ENCODE measurements at regions not wholly inside any gene's neighbourhood (a gene's known extent, or its start where the extent isn't known, plus 50 kb on each side); places are given as distances from the start of the nearest gene placed in this dataset.
"Not testable (repeated sequence)": the region's sequence is repeated elsewhere in the genome, so short reads cannot be mapped to it uniquely, and the experiment has no call there.

GRCh38 chr16:26985100-26986065, 81.3 kb upstream of the C16orf82 start:
- no peak for DNase-seq (ENCODE audit: low read depth)

GRCh38 chr16:26987597-26988010, 79.1 kb upstream of the C16orf82 start:
- no peak for DNase-seq (ENCODE audit: low read depth)

GRCh38 chr16:26988186-26988585, 78.5 kb upstream of the C16orf82 start:
- DNase-seq (ENCODE audit: low read depth) = no peak

GRCh38 chr16:26990384-26991120, 76.2 kb upstream of the C16orf82 start:
- not testable (repeated sequence) for DNase-seq (ENCODE audit: low read depth)

GRCh38 chr16:26992666-26993349, 73.9 kb upstream of the C16orf82 start:
- DNase-seq (ENCODE audit: low read depth) = no peak

- no peak for DNase-seq (ENCODE audit: low read depth)
These were observed 73.2 kb upstream of the C16orf82 start for GRCh38 chr16:26993511-26993910.

GRCh38 chr16:26993963-26994362, 72.8 kb upstream of the C16orf82 start:
- DNase-seq (ENCODE audit: low read depth) = no peak

- DNase-seq (ENCODE audit: low read depth) = no peak
These were observed 71.2 kb upstream of the C16orf82 start for GRCh38 chr16:26995522-26995921.

GRCh38 chr16:27005386-27005785, 61.3 kb upstream of the C16orf82 start:
- no peak for DNase-seq (ENCODE audit: low read depth)
